ENCODE measurements at regions not wholly inside any gene's neighbourhood (a gene's known extent, or its start where the extent isn't known, plus 50 kb on each side); places are given as distances from the start of the nearest gene placed in this dataset.

GRCh38 chr7:49669285-49669684, 104.2 kb upstream of the VWC2 start:
- TF ChIP-seq, protein P1, sequence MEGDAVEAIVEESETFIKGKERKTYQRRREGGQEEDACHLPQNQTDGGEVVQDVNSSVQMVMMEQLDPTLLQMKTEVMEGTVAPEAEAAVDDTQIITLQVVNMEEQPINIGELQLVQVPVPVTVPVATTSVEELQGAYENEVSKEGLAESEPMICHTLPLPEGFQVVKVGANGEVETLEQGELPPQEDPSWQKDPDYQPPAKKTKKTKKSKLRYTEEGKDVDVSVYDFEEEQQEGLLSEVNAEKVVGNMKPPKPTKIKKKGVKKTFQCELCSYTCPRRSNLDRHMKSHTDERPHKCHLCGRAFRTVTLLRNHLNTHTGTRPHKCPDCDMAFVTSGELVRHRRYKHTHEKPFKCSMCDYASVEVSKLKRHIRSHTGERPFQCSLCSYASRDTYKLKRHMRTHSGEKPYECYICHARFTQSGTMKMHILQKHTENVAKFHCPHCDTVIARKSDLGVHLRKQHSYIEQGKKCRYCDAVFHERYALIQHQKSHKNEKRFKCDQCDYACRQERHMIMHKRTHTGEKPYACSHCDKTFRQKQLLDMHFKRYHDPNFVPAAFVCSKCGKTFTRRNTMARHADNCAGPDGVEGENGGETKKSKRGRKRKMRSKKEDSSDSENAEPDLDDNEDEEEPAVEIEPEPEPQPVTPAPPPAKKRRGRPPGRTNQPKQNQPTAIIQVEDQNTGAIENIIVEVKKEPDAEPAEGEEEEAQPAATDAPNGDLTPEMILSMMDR (IDR thresholded peaks at IDR 0.05), result no peak
- TF ChIP-seq POLR2AphosphoS5 (IDR thresholded peaks at IDR 0.05) (no peak), POLR2A (IDR thresholded peaks at IDR 0.05) (no peak)

All from upper lobe of left lung (tissue), 4 donors.